PC-9 (cell line): ENCODE measurements at regions not wholly inside any gene's neighbourhood (a gene's known extent, or its start where the extent isn't known, plus 50 kb on each side); places are given as distances from the start of the nearest gene placed in this dataset.

Experiments used
- EZH2 ChIP-seq: fragments of 200-600 bp; sonication (generic); IDR thresholded peaks from 2 replicates; pipeline ENCODE4 v1.8.0; 2017; ENCODE audit warnings: antibody characterized with exemption, low read depth
- TF ChIP-seq, protein P1 (sequence below): fragments of 200-600 bp; sonication (generic); conservative IDR thresholded peaks from 2 replicates; pipeline ENCODE4 v1.6.1; 2017; ENCODE audit warnings: mixed run types, antibody characterized with exemption, mild to moderate bottlenecking, moderate library complexity

GRCh38 chr4:57640391-57641100 lies 530.4 kb upstream of the IGFBP7 start:
- TF ChIP-seq, protein P1, sequence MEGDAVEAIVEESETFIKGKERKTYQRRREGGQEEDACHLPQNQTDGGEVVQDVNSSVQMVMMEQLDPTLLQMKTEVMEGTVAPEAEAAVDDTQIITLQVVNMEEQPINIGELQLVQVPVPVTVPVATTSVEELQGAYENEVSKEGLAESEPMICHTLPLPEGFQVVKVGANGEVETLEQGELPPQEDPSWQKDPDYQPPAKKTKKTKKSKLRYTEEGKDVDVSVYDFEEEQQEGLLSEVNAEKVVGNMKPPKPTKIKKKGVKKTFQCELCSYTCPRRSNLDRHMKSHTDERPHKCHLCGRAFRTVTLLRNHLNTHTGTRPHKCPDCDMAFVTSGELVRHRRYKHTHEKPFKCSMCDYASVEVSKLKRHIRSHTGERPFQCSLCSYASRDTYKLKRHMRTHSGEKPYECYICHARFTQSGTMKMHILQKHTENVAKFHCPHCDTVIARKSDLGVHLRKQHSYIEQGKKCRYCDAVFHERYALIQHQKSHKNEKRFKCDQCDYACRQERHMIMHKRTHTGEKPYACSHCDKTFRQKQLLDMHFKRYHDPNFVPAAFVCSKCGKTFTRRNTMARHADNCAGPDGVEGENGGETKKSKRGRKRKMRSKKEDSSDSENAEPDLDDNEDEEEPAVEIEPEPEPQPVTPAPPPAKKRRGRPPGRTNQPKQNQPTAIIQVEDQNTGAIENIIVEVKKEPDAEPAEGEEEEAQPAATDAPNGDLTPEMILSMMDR: no peak
- TF ChIP-seq EZH2: no peak
